ENCODE measurements at regions not wholly inside any gene's neighbourhood (a gene's known extent, or its start where the extent isn't known, plus 50 kb on each side); places are given as distances from the start of the nearest gene placed in this dataset.
"Not testable (repeated sequence)": the region's sequence is repeated elsewhere in the genome, so short reads cannot be mapped to it uniquely, and the experiment has no call there.

GRCh38 chr14:106184771-106185170 lies 658.4 kb downstream of the TMEM121 start:
- H3K4me1 Mint-ChIP-seq (ENCODE audit: low read depth) = peaks cover 47% of the 10 kb centered on the region
- DNase-seq = peak; percentile 80
- peak; percentile 91 for ATAC-seq
- CTCF ChIA-PET = interaction anchor here (0.6 to 5.8 kb wide), 7 partner anchors 10 to 140 kb away, joined by 3 to 35 read pairs (median 4); no protein-coding TSS in a partner anchor
- H3K9me3 Mint-ChIP-seq (ENCODE audit: insufficient read depth); POLR2A ChIA-PET; H3K36me3 Mint-ChIP-seq (ENCODE audit: low read depth): not testable (repeated sequence)
- peak overlapping the region; percentile 83 for H3K27ac Mint-ChIP-seq
- H3K4me3 Mint-ChIP-seq = peak overlapping the region; percentile 27
- H3K27me3 Mint-ChIP-seq (ENCODE audit: low read depth) = peaks cover 10% of the 10 kb centered on the region

GRCh38 chr14:106185174-106185836 lies 658.9 kb downstream of the TMEM121 start:
- Mint-ChIP-seq H3K4me1 (ENCODE audit: low read depth) (peaks cover 42% of the 10 kb centered on the region), H3K27ac (peak overlapping the region; percentile 83), H3K27me3 (ENCODE audit: low read depth) (peaks cover 12% of the 10 kb centered on the region), H3K4me3 (peak overlapping the region; percentile 34)
- ATAC-seq = peak; percentile 22
- H3K36me3 Mint-ChIP-seq (ENCODE audit: low read depth); H3K9me3 Mint-ChIP-seq (ENCODE audit: insufficient read depth); DNase-seq; POLR2A ChIA-PET: not testable (repeated sequence)
- CTCF ChIA-PET = interaction anchor here (0.9 to 5.8 kb wide), 8 partner anchors 11 to 283 kb away, joined by 3 to 35 read pairs (median 4); no protein-coding TSS in a partner anchor

- Mint-ChIP-seq H3K27me3 (ENCODE audit: low read depth) (peaks cover 12% of the 10 kb centered on the region), H3K4me3 (peak overlapping the region; percentile 34), H3K9me3 (ENCODE audit: insufficient read depth) (no peaks in the 10 kb centered on the region), H3K36me3 (ENCODE audit: low read depth) (no peaks in the 10 kb centered on the region), H3K4me1 (ENCODE audit: low read depth) (peaks cover 40% of the 10 kb centered on the region), H3K27ac (peak overlapping the region; percentile 83)
- CTCF ChIA-PET = interaction anchor here (0.6 to 5.8 kb wide), 8 partner anchors 11 to 282 kb away, joined by 3 to 35 read pairs (median 4); no protein-coding TSS in a partner anchor
- ATAC-seq (peak; percentile 72), DNase-seq (peak; percentile 70)
- POLR2A ChIA-PET = no interaction called here
Observed at GRCh38 chr14:106185837-106186233, 659.5 kb downstream of the TMEM121 start.

GRCh38 chr14:106187216-106187615 lies 660.8 kb downstream of the TMEM121 start:
- H3K27ac Mint-ChIP-seq = no peak overlapping the region

GRCh38 chr14:106192701-106193100 lies 666.3 kb downstream of the TMEM121 start:
- H3K36me3 Mint-ChIP-seq (ENCODE audit: low read depth); CTCF ChIA-PET; H3K4me3 Mint-ChIP-seq; H3K27ac Mint-ChIP-seq; H3K9me3 Mint-ChIP-seq (ENCODE audit: insufficient read depth); DNase-seq; POLR2A ChIA-PET; ATAC-seq: not testable (repeated sequence)
- Mint-ChIP-seq H3K27me3 (ENCODE audit: low read depth) (peaks cover 16% of the 10 kb centered on the region), H3K4me1 (ENCODE audit: low read depth) (peaks cover 17% of the 10 kb centered on the region)

More at GRCh38 chr14:106187216-106187615, 660.8 kb downstream of the TMEM121 start:
- H3K36me3 Mint-ChIP-seq (ENCODE audit: low read depth) = no peaks in the 10 kb centered on the region
- CTCF ChIA-PET = interaction anchor here (1.4 to 5.8 kb wide), 2 partner anchors 12 to 23 kb away, joined by 5 to 35 read pairs; no protein-coding TSS in a partner anchor
- ATAC-seq = no peak
- H3K9me3 Mint-ChIP-seq (ENCODE audit: insufficient read depth) = no peaks in the 10 kb centered on the region
- H3K4me1 Mint-ChIP-seq (ENCODE audit: low read depth) = peaks cover 35% of the 10 kb centered on the region
- POLR2A ChIA-PET = no interaction called here
- peaks cover 16% of the 10 kb centered on the region for H3K27me3 Mint-ChIP-seq (ENCODE audit: low read depth)
- no peak overlapping the region for H3K4me3 Mint-ChIP-seq
- no peak for DNase-seq

GRCh38 chr14:106196459-106196858 lies 670.1 kb downstream of the TMEM121 start:
- Mint-ChIP-seq H3K4me1 (ENCODE audit: low read depth) (peaks cover 26% of the 10 kb centered on the region), H3K27me3 (ENCODE audit: low read depth) (peaks cover 21% of the 10 kb centered on the region)
- H3K36me3 Mint-ChIP-seq (ENCODE audit: low read depth); H3K27ac Mint-ChIP-seq; ATAC-seq; H3K4me3 Mint-ChIP-seq; H3K9me3 Mint-ChIP-seq (ENCODE audit: insufficient read depth): not testable (repeated sequence)
- ChIA-PET CTCF (interaction anchor here (0.9 to 1.5 kb wide), 2 partner anchors 33 to 61 kb away, joined by 3 to 4 read pairs; no protein-coding TSS in a partner anchor), POLR2A (interaction anchor here (0.7 kb wide), 1 partner anchor 40 kb away, joined by 3 read pairs; no protein-coding TSS in a partner anchor)
- peak; percentile 77 for DNase-seq

GRCh38 chr14:106197264-106197663 lies 670.9 kb downstream of the TMEM121 start:
- POLR2A ChIA-PET; H3K9me3 Mint-ChIP-seq (ENCODE audit: insufficient read depth); DNase-seq; ATAC-seq; H3K36me3 Mint-ChIP-seq (ENCODE audit: low read depth); H3K4me3 Mint-ChIP-seq; H3K27ac Mint-ChIP-seq: not testable (repeated sequence)
- CTCF ChIA-PET = interaction anchor here (0.9 to 4.9 kb wide), 3 partner anchors 10 to 61 kb away, joined by 3 to 35 read pairs (median 4); no protein-coding TSS in a partner anchor
- peaks cover 23% of the 10 kb centered on the region for H3K27me3 Mint-ChIP-seq (ENCODE audit: low read depth)
- H3K4me1 Mint-ChIP-seq (ENCODE audit: low read depth) = peaks cover 26% of the 10 kb centered on the region

GRCh38 chr14:106199097-106199496 lies 672.7 kb downstream of the TMEM121 start:
- DNase-seq = no peak
- no peak overlapping the region for H3K4me3 Mint-ChIP-seq
- H3K27me3 Mint-ChIP-seq (ENCODE audit: low read depth) = peaks cover 26% of the 10 kb centered on the region
- ChIA-PET CTCF (interaction anchor here (0.8 to 4.9 kb wide), 3 partner anchors 11 to 58 kb away, joined by 4 to 35 read pairs (median 16); no protein-coding TSS in a partner anchor), POLR2A (no interaction called here)
- H3K9me3 Mint-ChIP-seq (ENCODE audit: insufficient read depth) = no peaks in the 10 kb centered on the region
- ATAC-seq = no peak
- H3K36me3 Mint-ChIP-seq (ENCODE audit: low read depth) = no peaks in the 10 kb centered on the region
- H3K27ac Mint-ChIP-seq = no peak overlapping the region
- peaks cover 18% of the 10 kb centered on the region for H3K4me1 Mint-ChIP-seq (ENCODE audit: low read depth)

- H3K27me3 Mint-ChIP-seq (ENCODE audit: low read depth) = peaks cover 24% of the 10 kb centered on the region
- H3K36me3 Mint-ChIP-seq (ENCODE audit: low read depth) = no peaks in the 10 kb centered on the region
- peak; percentile 63 for ATAC-seq
- peaks cover 18% of the 10 kb centered on the region for H3K4me1 Mint-ChIP-seq (ENCODE audit: low read depth)
- peak overlapping the region; percentile 46 for H3K27ac Mint-ChIP-seq
- peak; percentile 44 for DNase-seq
- no peaks in the 10 kb centered on the region for H3K9me3 Mint-ChIP-seq (ENCODE audit: insufficient read depth)
- CTCF ChIA-PET = interaction anchor here (0.6 to 4.9 kb wide), 6 partner anchors 9 to 112 kb away, joined by 3 to 35 read pairs (median 5); no protein-coding TSS in a partner anchor
- H3K4me3 Mint-ChIP-seq = peak overlapping the region; percentile 48
- POLR2A ChIA-PET = no interaction called here
Observed at GRCh38 chr14:106200541-106201315, 674.3 kb downstream of the TMEM121 start.

- H3K9me3 Mint-ChIP-seq (ENCODE audit: insufficient read depth) = no peaks in the 10 kb centered on the region
- H3K4me1 Mint-ChIP-seq (ENCODE audit: low read depth) = peaks cover 15% of the 10 kb centered on the region
- ATAC-seq (no peak), DNase-seq (no peak)
- H3K36me3 Mint-ChIP-seq (ENCODE audit: low read depth) = no peaks in the 10 kb centered on the region
- ChIA-PET CTCF (interaction anchor here (0.8 to 4.9 kb wide), 4 partner anchors 9 to 60 kb away, joined by 5 to 35 read pairs (median 10); no protein-coding TSS in a partner anchor), POLR2A (no interaction called here)
- H3K4me3 Mint-ChIP-seq = no peak overlapping the region
- H3K27ac Mint-ChIP-seq = no peak overlapping the region
- H3K27me3 Mint-ChIP-seq (ENCODE audit: low read depth) = peaks cover 24% of the 10 kb centered on the region
Observed at GRCh38 chr14:106201376-106201775, 675.0 kb downstream of the TMEM121 start.

- Mint-ChIP-seq H3K9me3 (ENCODE audit: insufficient read depth) (no peaks in the 10 kb centered on the region), H3K4me3 (no peak overlapping the region), H3K27ac (no peak overlapping the region), H3K27me3 (ENCODE audit: low read depth) (peaks cover 32% of the 10 kb centered on the region), H3K4me1 (ENCODE audit: low read depth) (peaks cover 10% of the 10 kb centered on the region), H3K36me3 (ENCODE audit: low read depth) (no peaks in the 10 kb centered on the region)
- ATAC-seq (no peak), DNase-seq (no peak)
- POLR2A ChIA-PET = no interaction called here
- CTCF ChIA-PET = interaction anchor here (1.7 kb wide), 1 partner anchor 20 kb away, joined by 3 read pairs; no protein-coding TSS in a partner anchor
Observed at GRCh38 chr14:106203438-106203837, 677.1 kb downstream of the TMEM121 start.

All from activated CD8-positive, alpha-beta T cell treated with anti-CD3 and anti-CD28 coated beads, Interleukin-2, amount 10 ng/mL, durations not matched to agents 7 days and 5 days (primary cell).